UCSD-AML1 (cell line): ENCODE measurements at regions not wholly inside any gene's neighbourhood (a gene's known extent, or its start where the extent isn't known, plus 50 kb on each side); places are given as distances from the start of the nearest gene placed in this dataset.

Experiments used
- DNase-seq: peaks from one replicate; lab custom pipeline; 2025; ENCODE audit not compliant: unreplicated experiment; lab: John Stamatoyannopoulos, UW

DNA sequence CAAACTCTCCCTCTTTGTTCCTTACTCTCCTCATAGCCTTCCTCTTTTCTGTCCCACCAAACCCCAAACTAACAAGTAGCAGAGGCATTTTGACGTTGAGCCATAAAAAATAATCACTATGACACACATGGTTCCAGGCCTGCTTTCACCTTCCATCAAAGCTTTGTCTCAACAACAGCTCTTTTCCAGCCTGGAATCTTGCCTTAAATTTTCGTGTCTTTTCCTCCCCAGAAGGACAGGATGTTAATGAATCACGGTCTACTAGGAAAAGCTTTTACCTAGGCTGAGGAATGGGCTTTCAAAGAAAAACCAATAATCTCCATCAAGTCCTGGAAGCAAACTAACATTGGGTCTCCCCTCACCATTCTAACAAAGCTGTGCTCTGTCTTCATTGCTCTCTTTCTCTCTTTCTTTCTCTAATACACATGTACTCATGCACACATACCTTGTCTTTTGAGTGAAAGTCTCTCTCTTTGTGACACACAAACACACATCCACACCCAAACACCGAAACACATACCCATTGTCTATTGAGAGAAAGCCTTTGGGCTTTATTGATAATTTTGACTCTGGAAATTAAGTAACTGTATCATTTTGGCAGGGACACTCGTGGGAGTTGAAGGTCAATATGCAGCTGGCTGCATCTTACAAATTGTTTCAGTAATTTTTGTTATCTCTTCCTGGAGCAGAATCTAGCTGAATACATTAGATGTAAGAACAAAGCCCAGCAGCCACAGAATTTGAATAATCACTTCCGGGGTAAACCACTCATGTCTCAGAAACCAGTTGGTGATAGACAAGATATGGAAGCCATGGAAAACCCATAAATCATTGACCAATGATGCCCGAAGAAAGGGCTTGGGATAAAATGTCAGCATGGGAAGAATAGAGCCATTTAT lies 107.4 kb upstream of the SLC4A7 start:
- DNase-seq, result no peak

GRCh38 chr3:27590437-27591298 lies 106.5 kb upstream of the SLC4A7 start:
- DNase-seq, result no peak

DNA sequence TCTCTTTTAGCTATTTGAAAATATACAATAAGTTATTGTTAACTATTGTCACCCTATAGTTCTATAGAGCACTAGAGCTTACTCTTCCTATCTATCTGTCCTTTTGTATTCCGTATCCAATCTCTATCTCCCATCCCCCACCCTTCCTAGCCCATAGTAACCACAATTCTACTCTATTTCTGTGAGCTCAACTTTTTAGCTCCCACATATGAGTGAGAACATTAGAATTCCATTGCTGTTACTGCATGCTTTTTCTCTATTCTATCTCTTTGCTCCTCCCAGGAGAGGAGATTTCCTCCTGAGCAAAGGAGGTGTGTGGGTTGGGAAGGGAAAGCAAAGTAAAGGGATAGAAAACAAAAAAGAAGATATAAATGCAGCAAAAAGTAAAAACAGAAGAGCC lies 105.6 kb upstream of the SLC4A7 start:
- no peak for DNase-seq

DNA sequence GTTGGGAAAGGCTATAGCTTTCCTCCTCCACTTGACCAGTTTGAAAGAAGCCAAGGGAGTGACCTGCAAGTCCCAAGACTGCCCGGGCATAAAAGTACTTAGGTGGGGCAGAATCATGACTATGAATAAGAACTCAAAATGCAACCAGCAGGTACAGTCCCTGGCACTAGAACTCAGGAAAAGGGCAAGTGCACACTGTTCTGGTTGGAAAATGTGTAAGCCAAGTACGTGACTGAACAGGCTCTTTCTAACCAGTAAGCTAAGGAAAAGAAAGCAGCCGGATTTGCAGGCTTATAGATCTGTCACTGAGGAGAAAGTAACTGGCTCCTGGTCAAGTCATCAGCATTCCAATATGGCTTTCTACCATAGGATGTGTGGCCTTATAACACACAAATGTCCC lies 101.2 kb upstream of the SLC4A7 start:
- DNase-seq, result no peak

DNA sequence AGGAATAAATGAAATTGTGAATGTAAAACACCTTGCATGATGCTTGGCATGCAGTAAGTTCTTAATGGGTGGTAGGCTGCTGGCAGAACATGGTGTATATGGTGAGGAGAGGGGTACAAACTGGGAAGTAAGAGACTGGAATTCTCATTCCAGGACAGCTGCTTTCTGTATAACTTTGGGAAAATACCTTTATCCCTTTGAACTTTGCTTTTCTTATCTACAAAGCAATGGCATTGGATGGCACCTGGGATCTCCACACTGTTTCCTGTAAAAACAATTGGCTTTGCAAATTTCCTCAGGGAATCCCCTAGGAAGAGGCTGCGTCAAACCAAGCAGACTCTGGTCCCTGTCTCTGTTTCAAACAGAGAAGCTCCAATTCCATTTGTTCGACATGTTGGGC lies 100.7 kb upstream of the SLC4A7 start:
- DNase-seq, result no peak

- no peak for DNase-seq
Observed at GRCh38 chr3:27581852-27582251, 97.7 kb upstream of the SLC4A7 start.

DNA sequence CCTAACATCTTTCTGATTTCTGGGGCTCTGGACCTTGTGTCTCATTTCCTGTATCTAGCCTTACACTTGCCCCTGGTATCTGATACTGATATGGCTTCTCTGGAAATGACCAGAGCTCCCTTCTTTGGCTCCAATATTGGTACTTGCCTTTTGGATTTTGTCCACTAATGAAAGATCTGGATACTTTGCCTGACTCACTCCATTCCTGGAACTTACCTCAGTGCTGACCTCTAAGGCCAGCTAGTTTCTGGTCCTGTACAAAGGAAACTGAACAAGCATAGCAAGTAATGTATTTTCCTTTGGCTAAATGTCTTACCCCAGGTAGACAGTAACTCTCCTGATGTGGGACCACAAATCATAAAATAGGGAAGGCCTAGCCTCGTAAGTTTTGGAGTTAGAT lies 93.8 kb upstream of the SLC4A7 start:
- DNase-seq, result no peak

GRCh38 chr3:27577504-27577903 lies 93.3 kb upstream of the SLC4A7 start:
- no peak for DNase-seq

DNA sequence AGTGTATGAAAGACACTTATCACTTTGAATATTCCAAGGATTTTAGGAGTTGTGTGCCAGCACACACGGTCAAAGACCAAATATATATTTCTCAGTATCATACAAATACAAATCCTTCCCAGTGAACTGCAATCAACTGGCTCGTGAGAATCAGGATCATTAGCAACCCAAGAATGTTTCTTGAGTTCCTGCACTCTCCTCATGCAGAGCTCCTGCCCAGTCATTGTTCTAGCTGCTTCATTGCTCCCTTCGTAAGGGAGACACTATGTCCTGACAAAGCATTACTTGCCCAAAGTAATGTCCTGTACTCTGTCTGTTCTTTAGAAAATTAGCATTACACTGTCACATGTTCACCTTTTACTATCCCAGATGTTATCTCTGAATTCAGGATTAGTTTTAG lies 92.0 kb upstream of the SLC4A7 start:
- DNase-seq, result no peak

GRCh38 chr3:27575499-27575898 lies 91.3 kb upstream of the SLC4A7 start:
- no peak for DNase-seq

GRCh38 chr3:27574438-27574795 lies 90.2 kb upstream of the SLC4A7 start:
- DNase-seq, result no peak

DNA sequence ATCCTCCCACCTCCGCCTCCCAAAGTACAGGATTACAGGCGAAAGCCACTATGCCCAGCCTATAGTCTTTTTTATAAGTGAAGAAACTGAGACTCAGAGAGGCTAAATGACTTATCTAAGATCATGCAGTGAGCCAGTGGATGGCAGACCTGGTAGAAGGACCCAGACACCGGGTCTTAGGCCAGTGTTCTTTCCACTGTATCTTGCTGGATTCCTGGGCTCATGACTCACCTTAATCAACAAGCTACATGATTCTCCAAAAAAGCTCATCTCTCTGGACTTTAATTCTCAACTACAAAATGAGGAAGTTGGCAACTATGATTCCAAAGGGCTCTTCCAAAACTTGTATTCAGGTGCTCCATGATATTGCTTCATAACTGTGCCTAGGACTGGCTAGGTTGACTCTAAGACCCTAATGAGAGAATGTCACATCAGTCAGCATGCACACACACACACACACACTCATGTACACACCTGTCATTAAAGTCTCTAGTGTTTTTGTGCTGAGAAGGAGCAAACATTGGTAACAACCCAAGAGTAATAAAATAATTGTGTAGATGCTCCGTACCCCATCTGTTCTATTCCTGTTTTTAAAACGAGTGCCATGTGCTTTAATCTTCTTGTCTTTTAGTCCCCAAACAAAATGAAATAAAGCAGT lies 89.7 kb upstream of the SLC4A7 start:
- no peak for DNase-seq

DNA sequence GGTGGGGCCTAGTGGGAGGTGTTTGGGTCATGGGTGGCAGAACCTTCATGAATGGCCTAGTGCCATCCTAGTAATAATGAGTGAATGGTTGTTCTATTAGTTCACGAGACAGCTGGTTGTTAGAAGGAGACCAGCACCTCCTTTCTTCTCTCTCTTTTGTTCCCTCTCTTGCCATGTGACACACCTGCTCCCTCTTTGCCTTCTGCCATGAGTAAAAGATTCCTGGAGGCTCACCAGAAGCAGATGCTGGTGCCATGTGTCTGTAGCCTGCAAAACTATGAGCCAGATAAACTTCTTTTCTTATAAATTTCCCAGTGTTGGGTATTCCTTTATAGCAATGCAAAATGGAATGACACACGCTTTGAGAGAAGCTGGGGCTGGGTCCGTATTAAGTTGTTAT lies 89.0 kb upstream of the SLC4A7 start:
- DNase-seq, result no peak

DNA sequence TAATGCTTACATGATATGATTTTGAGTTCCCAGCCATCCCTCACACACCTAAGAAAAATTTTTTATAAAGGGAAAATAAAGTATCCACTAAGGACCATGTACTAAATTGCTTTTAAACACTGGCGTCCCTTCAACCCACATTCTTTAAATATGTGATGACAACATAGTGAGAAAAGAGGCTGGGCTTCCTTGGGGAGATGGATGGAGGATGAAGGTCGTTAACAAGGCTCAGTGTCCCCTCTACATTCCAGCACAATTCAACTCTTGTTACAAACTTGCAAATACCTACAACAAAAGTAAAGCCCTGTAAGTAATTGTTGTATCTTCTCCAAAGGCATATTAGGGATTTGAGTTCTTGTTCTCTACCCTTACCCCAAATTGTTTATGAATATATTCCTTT lies 87.2 kb upstream of the SLC4A7 start:
- no peak for DNase-seq

GRCh38 chr3:27570421-27571106 lies 86.4 kb upstream of the SLC4A7 start:
- no peak for DNase-seq

GRCh38 chr3:27568393-27568792 lies 84.2 kb upstream of the SLC4A7 start:
- DNase-seq, result no peak

DNA sequence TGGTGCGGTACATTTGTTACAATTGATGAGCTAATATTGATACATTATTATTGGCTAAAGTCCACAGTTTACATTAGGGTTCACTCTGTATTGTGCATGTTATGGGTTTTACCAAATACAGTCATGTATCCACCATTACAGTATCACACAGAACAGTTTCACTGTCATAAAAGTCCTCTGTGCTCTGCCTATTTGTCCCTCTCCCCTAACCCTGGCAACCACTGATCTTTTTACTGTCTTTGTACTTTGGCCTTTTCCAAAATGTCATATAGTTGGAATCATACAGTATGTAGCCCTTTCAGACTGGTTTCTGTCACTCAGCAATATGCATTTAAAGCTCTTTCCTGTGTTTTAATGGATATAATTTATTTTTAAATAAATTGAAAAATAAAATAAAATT lies 83.1 kb upstream of the SLC4A7 start:
- DNase-seq, result no peak

GRCh38 chr3:27565201-27565852 lies 81.1 kb upstream of the SLC4A7 start:
- DNase-seq, result no peak

DNA sequence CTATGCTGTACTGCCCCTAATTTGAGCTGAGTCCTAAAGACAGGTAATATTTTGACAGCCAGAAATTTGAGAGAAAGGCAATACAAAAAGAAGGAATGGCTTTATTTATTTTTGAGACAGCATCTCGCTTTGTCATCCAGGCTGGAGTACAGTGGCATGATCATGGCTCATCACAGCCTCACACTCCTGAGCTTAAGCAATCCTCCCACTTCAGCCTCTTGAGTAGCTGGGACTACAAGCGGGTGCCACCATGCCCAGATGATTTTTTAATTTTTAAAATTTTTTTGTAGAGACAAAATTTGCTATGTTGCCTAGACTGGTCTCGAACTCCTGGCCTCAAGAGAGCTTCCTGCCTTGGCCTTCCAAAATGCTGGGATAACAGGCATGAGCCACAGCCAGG lies 77.4 kb upstream of the SLC4A7 start:
- DNase-seq, result no peak

DNA sequence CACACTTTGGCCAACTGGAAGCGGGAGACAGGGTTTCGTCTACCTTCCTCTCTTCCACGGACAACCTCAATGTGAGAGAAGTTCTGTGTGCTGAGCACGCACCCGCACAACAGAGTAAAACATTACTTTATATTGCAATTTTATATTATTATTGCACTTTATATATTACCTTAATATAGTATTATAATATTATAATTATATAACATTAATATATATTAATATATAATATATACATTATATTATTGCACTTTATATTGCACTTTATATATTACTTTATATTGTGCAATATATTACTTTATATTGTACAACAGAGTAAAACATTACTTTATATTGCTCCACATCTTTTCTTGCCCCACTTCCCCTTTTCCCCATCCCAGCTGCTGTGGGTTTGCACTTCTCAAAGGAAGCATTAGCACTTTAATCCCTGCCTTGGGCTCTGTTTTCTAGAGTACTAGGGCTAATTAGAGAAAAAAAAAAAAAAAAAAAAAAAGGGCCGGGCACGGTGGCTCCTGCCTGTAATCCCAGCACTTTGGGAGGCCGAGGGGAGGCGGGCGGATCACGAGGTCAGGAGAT lies 76.4 kb upstream of the SLC4A7 start:
- DNase-seq, result no peak
